Pons (tissue), 1 donor: ENCODE measurements at regions not wholly inside any gene's neighbourhood (a gene's known extent, or its start where the extent isn't known, plus 50 kb on each side); places are given as distances from the start of the nearest gene placed in this dataset.

Experiments
- DNase-seq: peaks from one replicate; pipeline ENCODE4 v3.0.0-alpha.2; 2016; ENCODE audit warnings: low spot score

DNA sequence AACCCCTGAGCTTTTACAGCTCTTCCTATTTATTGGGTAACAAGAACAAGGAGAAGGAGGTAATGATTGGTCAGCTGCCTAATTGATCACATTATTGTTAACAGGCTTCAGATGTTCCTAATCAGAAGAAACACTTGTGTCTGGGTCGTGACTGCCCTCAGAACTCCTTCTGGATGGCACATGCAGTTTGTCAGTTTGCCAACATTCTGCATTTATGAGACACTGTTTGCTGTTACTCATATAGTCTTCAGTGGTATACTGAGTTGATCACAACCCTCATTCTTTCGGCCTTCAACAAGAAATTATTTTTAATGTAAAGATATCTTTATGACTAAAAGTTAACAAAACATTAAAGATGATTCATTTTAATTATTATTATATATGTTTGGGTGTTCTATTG lies 95.7 kb upstream of the DOCK10 start:
- no peak for DNase-seq

- no peak for DNase-seq
These were observed 94.3 kb upstream of the DOCK10 start for GRCh38 chr2:225136552-225136951.

GRCh38 chr2:225131898-225132297 lies 89.6 kb upstream of the DOCK10 start:
- DNase-seq: no peak

DNA sequence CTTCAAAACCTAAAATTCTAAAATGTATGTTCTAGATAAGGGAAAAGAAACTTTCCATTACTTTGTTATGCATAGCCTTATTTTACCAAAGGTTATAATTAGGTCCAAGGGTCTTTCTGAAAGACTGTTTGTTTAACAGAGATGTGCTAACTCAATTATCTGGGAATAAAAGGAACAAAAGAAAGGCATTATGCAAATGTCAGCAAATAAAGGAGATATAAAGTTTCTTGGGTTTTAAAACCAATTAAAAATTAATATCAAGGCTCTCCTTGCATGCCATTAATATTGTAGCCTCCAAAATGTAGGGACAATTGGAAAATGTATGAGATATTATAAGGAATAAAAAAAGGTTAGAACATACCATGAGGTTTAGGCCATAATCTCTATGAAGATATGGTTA lies 87.8 kb upstream of the DOCK10 start:
- no peak for DNase-seq

DNA sequence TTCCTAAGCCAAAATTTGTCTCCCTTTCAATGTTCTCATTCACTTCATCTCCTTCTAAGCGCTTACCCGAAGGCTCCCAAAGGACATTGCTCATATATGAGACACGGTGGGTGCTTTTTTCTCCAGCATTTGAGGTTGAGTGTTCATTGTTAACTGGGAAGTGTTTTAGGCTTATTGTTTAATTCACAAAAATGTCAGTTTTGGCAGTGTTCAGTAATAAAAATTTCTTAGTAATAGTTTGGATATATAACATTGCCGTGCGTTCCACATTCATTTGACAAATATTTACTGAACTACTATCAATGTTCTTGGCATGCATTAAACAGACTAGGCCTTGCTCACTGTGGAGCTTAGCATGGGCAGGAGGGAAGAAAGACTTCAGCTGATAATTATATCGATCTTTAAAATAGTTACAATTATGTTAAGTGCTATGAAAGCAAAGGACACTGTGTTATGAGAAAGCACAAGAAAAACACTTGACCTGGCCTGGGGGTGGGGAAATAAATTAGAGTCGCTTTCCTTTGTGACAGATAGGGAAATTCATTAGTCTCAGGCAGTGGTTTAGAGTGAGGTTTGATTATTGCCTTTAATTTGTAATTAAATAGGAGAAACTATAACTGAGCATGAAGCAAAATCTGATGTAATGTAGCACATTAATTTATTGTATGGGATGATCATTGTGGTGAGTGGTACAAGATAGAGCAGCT lies 82.2 kb upstream of the DOCK10 start:
- DNase-seq: no peak

GRCh38 chr2:225122583-225123486 lies 80.6 kb upstream of the DOCK10 start:
- DNase-seq: peak; percentile 53

DNA sequence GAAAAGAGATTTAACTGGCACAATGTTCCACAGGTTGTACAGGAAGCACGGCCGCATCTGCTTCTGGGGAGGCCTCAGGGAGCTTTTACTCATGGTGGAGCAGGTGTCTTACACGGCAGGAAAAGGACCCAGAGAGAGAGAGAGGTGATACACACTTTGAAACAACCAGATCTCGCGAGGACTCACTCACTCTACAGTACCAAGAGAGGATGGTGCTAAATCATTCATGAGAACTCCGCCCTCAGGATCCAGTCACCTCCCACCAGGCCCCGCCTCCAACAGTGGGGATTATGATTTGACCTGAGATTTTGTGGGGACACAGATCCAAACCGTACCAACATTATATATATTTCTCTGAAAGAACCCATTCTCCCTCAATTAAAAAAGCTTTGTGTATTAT lies 79.7 kb upstream of the DOCK10 start:
- no peak for DNase-seq

DNA sequence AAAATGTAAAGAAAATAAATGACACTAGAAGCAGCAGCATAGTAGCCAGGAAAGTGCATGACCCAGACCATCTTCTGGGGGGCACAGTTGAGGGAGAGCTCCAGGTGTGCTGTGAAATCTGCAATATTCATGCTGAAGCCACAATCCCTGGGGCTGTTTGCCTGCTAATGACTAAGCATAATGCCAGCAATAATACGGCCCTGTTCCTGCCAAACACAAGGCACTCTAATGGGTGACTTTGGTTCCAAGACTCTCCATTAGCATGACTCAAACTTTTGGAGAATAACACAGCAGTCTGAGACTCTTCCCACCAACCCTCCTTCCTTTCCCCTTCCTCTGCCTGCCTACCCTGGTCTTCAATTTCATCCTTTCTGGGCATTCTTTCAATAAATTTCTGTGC lies 77.9 kb upstream of the DOCK10 start:
- DNase-seq: peak; percentile 54

- DNase-seq: peak; percentile 55
These were observed 74.9 kb upstream of the DOCK10 start for GRCh38 chr2:225117051-225117716.

- no peak for DNase-seq
These were observed 72.6 kb upstream of the DOCK10 start for GRCh38 chr2:225114786-225115323.

- DNase-seq: peak; percentile 87
These were observed 71.2 kb upstream of the DOCK10 start for GRCh38 chr2:225113371-225114015.

DNA sequence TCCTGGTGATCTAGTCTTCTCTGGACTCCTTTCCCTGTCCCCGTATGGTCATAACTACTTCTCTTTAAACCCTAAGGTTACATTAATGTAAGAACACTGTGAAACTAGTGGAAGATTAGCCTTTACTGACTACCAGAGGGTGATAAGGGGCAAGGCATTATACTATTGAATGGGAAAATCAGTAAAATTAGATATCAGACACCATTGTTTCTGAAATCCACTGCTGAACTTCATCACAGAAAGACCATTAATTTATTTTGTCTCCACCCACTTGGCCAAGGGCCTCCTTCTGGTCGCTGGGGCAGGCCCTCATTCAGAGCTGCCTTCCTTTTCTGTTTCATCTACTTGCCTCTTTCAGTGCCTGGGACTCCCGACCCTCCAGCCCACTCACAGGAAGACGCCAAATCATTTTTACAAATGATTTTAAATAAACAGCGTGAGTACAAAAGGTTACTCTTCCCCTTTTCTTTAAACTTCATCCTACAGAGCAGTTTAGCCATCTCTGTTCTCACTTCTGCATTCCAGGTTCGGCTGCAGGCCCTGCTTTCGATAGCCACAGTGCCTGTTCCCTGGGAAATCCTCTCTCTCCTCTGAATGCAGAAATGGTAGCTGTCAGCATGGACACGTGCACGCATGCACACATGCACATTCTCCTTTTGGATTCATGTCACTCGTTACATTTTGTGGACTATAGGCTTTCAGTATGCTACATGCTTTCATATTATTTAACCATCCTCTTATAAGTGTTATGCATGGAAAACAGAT lies 70.3 kb upstream of the DOCK10 start:
- DNase-seq: peak; percentile 71

- no peak for DNase-seq
These were observed 66.5 kb upstream of the DOCK10 start for GRCh38 chr2:225108805-225109204.

DNA sequence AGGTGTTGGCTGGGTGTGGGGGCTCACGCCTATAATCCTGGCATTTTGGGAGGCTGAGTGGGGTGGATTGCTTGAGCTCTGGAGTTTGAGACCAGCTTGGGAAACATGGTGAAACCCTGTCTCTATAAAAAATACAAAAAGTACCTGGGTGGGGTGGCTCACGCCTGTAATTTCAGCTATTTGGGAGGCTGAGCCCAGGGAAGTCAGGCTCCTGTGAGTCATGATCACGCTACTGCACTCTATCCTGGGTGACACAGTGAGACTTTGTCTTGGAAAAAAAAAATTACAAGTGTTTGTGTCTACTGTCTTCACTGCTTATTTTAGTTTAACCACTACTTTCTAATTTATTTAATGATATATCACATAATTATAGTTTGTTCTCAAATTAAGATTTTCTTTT lies 62.7 kb upstream of the DOCK10 start:
- no peak for DNase-seq

DNA sequence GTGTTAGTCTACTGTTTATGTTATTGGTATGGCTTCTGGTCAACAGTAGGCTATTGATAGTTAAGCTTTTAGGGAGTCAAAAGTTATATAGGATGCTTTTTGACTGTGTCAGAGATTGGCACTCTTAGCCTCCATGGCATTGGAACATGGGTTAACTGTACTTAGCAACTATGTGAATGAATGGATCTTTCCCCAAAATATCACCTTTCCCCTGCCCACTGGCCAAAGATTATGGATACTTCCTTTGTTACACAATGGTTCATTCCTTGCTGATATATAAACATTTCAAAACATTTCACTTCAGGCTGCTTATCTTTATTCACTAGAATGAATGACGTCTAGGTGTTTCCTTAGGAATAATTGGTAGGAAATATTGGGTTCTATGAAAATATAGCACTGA lies 62.1 kb upstream of the DOCK10 start:
- no peak for DNase-seq

GRCh38 chr2:225103737-225104141 lies 61.5 kb upstream of the DOCK10 start:
- no peak for DNase-seq

GRCh38 chr2:225100856-225101294 lies 58.6 kb upstream of the DOCK10 start:
- no peak for DNase-seq

- no peak for DNase-seq
These were observed 58.0 kb upstream of the DOCK10 start for GRCh38 chr2:225100269-225100668.

- DNase-seq: no peak
These were observed 54.8 kb upstream of the DOCK10 start for GRCh38 chr2:225097035-225097434.
